ENCODE measurements at regions not wholly inside any gene's neighbourhood (a gene's known extent, or its start where the extent isn't known, plus 50 kb on each side); places are given as distances from the start of the nearest gene placed in this dataset.

DNA sequence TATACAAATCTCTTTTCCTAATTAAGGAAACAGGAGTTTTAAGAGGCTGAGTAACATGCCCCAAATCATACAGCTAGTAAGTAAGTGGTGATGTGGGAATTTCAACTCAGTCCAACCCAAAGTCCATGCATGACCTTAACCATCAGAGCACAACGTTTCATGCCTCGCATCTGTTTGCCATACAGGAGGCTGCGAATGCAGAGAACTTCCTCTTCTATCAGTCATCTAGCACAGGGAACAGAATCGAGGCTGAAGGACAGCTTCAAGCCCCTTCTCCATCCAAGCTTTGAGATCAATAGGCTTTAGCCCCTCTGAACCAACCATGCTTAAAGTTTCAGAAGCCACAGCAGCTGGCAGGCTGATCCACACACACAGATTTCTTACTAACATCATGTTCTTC is 113.2 kb downstream of the MAFB start:
- TF ChIP-seq, protein P1, sequence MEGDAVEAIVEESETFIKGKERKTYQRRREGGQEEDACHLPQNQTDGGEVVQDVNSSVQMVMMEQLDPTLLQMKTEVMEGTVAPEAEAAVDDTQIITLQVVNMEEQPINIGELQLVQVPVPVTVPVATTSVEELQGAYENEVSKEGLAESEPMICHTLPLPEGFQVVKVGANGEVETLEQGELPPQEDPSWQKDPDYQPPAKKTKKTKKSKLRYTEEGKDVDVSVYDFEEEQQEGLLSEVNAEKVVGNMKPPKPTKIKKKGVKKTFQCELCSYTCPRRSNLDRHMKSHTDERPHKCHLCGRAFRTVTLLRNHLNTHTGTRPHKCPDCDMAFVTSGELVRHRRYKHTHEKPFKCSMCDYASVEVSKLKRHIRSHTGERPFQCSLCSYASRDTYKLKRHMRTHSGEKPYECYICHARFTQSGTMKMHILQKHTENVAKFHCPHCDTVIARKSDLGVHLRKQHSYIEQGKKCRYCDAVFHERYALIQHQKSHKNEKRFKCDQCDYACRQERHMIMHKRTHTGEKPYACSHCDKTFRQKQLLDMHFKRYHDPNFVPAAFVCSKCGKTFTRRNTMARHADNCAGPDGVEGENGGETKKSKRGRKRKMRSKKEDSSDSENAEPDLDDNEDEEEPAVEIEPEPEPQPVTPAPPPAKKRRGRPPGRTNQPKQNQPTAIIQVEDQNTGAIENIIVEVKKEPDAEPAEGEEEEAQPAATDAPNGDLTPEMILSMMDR (IDR thresholded peaks at IDR 0.05; ENCODE audit: borderline replicate concordance, control extremely low read depth, extremely low read depth, insufficient read depth, missing control alignments) = no peak
- no peak for DNase-seq (ENCODE audit: low spot score)
- in situ Hi-C loops (cut with MboI; ENCODE audit: low sequenced_read_pairs, unreplicated experiment) = no loop called here

DNA sequence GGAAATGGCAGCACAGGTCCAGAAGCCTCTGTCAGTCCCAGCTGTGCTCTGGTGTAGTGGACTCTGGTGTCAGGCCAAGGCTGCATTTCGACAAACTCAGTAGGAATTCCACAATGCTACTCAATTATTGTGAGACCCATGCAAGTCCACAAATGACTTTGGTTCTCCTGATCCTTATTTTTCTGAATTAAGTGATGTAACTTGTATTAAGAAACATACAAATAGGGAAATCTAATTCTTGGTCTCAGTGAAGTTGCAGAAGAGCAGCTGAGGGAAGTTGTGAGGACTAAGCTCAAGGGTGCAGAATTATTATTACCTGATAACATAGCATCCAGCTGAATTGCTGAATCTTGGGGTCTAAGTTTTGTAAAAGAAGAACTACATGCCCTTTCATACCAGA is 116.8 kb downstream of the MAFB start:
- TF ChIP-seq, protein P1 (IDR thresholded peaks at IDR 0.05; ENCODE audit: borderline replicate concordance, control extremely low read depth, extremely low read depth, insufficient read depth, missing control alignments) = no peak
- DNase-seq (ENCODE audit: low spot score) = no peak
- in situ Hi-C loops (cut with MboI; ENCODE audit: low sequenced_read_pairs, unreplicated experiment) = no loop called here

DNA sequence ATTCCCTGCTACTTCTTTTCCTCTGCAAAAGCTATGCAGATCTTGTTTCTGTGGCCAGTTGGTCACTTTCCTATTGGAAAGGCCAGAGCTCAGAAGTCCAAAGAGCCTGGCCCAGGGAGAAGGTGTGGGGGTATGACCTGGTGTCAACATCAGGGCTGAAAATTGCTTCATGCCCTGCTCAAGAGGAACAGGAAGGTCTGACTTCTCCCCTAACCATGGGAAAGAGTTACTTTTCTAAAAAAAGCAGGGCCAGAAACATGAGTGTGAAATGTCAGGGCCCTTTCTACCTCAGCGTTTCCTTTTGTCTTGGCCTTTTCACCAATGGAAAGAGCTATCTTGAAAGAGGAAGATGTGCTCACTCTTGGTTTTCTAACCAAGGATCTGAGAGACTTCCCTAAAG is 117.4 kb downstream of the MAFB start:
- TF ChIP-seq, protein P1 (IDR thresholded peaks at IDR 0.05; ENCODE audit: borderline replicate concordance, control extremely low read depth, extremely low read depth, insufficient read depth, missing control alignments) = no peak
- in situ Hi-C loops (cut with MboI; ENCODE audit: low sequenced_read_pairs, unreplicated experiment) = no loop called here
- DNase-seq (ENCODE audit: low spot score) = no peak

DNA sequence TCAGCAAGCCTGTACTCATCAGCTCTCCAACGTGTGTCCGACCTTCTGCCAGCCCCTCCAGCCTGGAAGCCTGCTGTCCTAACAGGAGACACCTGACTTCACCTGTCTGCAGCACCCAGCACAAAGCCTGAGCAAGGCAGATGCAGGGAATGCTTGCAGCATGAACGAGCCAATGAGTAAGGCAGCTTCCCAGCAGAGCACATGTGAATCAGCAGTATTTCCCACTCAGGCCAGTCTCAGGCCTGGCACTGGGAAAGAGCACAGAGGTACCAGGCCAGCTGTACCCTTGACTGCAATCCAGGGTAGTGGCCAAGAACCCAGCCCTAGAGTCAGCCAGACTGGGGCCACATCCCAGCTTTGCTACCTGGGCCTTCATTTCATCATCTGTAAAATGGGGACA is 120.8 kb downstream of the MAFB start:
- in situ Hi-C loops (cut with MboI; ENCODE audit: low sequenced_read_pairs, unreplicated experiment) = no loop called here
- DNase-seq (ENCODE audit: low spot score) = no peak

GRCh38 chr20:40565682-40566040 is 123.4 kb downstream of the MAFB start:
- TF ChIP-seq, protein P1 (IDR thresholded peaks at IDR 0.05; ENCODE audit: borderline replicate concordance, control extremely low read depth, extremely low read depth, insufficient read depth, missing control alignments) = no peak
- DNase-seq (ENCODE audit: low spot score) = no peak
- in situ Hi-C loops (cut with MboI; ENCODE audit: low sequenced_read_pairs, unreplicated experiment) = no loop called here

More for the DNA sequence above, 120.8 kb downstream of the MAFB start:
- TF ChIP-seq, protein P1 (IDR thresholded peaks at IDR 0.05; ENCODE audit: borderline replicate concordance, control extremely low read depth, extremely low read depth, insufficient read depth, missing control alignments) = no peak

- TF ChIP-seq, protein P1 (IDR thresholded peaks at IDR 0.05; ENCODE audit: borderline replicate concordance, control extremely low read depth, extremely low read depth, insufficient read depth, missing control alignments) = no peak
- no peak for DNase-seq (ENCODE audit: low spot score)
- in situ Hi-C loops (cut with MboI; ENCODE audit: low sequenced_read_pairs, unreplicated experiment) = no loop called here
Measured at GRCh38 chr20:40565001-40565681, 123.9 kb downstream of the MAFB start.
